HG02623 (cell line): ENCODE measurements at regions not wholly inside any gene's neighbourhood (a gene's known extent, or its start where the extent isn't known, plus 50 kb on each side); places are given as distances from the start of the nearest gene placed in this dataset.

Source experiments
- ATAC-seq: cut with Tn5 transposase; IDR thresholded peaks from one replicate; pipeline ENCODE4 v1.9.1; 2021; ENCODE audit warnings: moderate library complexity; ENCODE audit not compliant: unreplicated experiment

DNA sequence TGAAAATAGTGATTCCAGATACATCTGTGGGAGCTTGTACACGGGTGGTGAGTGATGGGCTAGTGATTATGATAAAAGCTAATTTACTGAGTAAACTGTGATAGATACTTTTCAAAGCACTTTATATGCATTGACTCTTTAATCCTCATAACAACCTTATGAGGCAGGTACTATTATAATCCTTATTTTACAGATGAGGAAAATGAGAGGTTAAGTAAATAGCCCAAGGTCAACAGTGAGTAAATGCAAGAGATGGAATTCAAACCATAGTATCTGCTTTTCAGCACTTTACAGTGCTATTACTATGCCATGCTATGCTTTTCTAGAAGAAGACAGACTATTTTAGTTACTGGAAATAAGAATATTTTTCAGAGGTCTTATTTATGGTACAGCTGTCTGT is 320.9 kb upstream of the CITED2 start:
- no peak for ATAC-seq

DNA sequence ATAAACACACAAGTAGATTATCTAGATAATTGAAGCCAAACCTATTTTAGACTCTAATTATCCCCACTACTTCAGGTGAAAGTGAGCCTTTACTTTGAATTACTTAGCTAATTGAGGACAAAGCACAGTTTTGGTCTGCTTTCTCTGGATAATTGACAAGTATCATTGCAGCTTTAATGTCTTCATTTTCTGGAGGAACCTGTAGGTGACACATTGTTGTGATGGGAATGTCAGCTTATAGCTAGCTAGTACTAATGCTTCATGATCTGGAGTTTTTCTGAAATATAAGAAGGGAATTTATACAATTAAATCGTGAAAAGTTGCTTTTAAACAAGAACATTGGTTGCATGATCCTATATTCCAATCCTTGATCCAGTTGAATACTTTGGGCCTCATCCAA is 319.3 kb upstream of the CITED2 start:
- no peak for ATAC-seq

DNA sequence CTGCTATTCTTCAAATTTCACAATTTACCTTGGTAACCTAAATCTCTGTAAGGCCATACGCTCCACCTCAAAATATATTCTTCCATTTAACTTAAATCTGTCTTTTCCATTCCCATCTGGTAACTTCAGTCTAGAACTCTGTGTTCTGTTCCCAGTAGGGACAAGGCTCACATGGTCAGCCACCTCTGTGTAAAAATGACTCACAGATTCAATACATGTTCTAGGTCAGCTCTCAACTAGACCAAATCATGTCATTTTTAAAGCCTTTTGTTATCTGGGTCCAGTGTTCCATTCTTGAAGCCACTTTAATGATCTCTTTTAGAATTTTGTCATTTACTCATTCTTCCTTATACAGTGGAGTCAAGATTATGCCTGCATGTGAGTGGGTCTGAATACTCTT is 315.6 kb upstream of the CITED2 start:
- ATAC-seq: no peak

DNA sequence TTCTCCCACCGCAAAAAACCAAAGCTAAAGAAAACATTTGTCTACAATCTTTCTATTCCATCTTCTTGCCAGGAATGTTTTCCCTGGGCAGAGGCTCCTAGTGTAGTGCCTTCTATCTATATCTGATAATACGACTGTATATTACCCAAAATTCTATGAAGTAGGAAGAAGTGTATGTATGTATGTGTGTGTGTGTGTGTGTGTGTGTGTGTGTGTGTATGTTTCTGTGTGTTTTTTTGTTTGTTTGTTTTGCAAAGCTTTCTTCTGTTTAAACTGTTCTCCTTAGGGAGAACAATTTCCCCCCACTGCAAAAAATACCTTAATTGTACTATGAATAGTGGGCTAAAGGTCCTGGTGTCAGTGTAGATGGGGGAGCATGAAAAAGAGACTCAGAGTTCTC is 312.6 kb upstream of the CITED2 start:
- ATAC-seq: no peak

DNA sequence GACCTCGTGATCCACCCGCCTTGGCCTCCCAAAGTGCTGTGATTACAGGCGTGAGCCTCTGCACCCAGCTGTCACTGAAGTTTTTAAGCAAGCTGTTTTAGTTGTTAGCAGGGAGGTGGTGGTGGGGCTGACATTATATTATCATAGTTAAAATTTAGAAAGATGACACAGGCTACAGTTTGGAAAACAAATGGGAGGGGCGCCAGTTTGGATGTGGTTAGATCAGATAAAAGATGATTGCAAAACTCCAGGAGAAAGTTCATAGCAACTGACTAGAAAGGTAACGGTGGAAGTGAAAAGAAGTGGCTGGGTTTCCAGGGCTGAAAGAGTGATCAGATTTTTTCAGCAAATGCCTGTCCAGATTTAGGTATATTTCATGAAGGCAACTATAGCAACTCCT is 311.9 kb upstream of the CITED2 start:
- no peak for ATAC-seq

DNA sequence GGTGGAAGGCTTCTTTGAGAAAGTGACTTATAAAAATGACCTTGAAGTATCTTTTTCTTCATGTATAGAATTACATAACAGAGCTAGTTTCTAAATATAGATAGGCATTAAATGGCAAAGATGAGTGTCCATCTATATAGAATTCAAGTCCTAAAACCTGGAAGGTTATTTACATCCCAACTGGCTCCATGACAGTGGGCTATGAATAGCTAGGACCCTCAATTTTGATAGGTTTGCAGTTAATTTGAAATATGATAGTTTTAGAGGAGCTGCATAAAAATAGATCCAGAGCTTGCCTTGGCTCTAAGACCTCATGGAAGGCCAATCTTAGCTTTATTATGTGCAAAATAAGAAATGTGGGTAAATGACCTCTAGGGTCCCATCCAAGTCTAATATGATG is 310.6 kb upstream of the CITED2 start:
- no peak for ATAC-seq

DNA sequence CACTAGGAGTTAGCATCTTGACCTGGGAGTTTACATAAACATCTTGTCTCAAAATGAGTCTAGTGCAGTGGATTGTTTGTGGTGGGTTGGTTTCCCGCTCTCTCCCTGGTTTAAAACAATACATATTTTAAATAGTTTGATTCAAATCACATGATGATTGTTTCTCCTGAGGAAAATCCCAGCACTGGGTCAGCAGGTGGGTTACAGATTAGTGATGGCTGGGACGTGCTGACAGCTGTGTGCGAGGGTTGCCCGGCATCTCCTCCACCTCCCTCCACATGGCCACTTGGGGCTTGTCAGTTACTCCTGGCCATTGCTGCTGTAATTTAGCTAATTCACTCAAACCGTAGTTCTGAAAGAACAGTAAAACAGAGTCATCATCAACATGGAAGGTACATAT is 306.4 kb upstream of the CITED2 start:
- ATAC-seq: no peak

DNA sequence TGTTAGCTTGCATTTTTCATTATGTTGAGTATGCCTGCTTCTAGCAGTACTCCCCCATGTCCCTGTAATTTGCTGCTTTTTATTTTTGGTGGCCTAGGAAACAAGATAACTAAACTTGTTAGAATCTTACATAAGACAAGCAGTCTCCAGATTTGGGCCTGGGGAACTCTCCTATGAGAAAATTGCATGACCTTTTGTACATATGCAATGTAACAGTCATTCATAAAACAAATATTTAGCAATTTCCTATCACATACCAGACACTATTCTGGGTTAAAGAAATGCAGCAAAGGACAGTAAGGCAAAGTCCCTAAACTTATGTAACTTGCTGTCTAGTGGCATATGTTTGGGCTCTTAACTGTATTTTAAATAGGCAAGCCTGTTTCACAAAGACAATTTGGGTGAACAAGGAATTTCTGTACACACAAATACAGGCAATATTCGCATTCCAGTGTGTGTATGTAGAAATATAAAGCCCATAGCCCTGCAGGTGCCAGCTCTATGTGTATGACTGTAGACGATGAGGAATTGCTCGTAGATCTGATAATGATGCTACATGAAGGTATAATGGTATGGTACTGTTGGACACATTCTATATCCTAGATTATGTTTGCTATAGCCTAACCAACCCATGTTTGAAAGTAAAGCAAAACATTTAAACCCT is 305.2 kb upstream of the CITED2 start:
- ATAC-seq: no peak

DNA sequence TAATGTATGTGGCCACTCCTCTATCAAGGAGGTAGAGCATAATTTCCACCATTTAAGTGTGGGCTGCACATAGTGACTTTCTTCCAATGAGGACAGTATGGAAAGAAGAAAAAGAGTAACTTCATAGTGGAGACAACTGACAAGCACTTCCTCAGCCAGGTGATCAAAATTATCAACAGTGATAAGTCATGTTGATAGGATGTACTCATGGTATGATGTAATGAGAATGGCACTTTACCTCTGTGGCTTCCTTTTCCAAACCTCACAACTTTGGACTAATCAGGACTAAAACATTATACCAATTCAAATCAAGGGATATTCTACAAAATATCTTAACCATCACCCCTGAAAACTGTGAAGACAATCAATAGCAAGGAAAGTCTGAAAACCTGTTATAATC is 302.3 kb upstream of the CITED2 start:
- no peak for ATAC-seq

DNA sequence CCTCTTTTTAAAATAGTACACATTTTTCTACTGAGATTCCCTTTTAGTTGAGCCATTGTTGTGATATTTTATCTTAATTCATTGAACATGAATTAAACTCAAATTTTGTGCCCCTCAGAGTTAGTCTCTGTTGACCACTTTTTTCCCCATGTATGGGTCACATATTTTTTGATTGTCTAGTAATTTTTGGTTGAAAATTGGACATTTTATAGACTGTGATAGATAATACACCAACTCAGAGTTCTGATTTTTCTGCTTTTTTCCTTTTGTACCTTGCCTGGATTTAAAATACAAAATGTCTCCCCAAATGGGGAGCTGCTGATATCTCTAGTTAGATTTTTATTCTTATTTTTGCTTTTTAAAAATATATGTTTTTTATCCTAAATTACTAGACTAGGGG is 291.8 kb upstream of the CITED2 start:
- ATAC-seq: no peak

DNA sequence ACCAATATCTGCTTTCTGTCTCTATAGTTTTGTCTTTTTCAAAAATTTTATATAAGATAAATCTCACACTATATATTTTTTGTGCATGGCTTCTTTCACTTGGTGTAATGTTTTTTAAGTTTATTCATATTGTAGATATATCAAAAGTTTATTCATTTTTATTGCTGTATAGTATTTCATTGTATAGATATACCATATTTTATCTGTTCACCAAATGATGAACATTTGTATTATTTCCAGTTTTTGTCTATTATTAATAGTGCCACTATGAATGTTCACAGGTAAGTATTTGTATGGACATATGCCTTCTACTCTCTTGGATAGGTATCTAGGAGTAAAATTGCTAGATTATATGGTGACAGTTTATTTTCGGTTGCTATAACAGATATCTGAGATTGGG is 289.5 kb upstream of the CITED2 start:
- no peak for ATAC-seq

DNA sequence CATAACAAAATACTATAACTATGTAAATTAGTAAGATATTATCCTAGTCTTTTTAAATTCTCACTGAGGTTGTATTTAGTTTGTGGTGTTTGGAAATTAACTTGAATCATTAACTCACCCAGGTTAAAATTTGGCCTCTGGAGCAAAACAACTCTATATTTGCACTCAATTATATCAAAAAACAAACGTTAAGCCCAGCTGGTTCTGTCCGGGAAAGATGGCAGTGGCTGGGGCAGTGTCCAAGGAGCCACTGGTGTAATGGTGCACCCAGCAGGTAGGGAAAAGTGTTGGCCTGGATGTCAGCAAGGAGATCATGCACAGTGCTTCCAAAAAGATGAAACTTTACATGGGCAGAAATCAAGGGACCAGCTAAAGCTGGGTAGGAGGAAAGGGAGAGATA is 285.3 kb upstream of the CITED2 start:
- no peak for ATAC-seq

DNA sequence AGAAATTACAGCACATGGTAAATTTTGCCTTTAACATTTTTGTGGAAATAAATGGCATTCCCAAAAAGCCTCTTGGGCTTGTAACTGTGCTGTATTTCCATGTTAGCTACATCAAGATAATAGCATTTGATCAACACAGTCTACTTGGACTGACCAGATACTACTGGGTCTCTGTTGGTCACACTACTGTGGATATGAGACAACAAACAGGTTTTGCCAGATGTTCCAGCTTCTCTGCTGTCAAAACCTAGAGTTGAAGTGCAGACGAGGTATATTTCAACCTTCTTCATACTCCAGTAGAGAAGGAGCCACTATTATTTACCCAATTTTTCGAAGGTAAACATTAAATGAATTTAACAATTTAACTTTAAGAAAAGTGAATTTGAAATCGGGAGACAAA is 284.7 kb upstream of the CITED2 start:
- no peak for ATAC-seq

DNA sequence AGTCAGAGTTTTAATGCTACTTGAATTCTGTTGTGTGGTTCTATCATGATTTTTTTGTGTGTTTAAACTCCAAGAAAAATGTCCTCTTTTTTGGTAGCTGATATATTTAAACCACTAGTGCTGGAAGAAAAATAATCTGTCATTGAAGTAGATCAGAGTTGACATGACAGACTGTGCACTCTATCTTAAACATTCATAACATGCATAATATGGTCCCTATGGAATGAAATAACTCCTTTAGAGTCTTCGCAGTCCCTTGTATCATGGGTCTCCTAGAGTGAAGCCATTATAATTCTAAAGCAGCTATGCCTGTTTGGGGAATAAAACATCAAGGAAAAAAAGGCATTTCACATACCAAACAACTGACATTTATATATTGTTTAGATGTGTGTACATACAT is 282.7 kb upstream of the CITED2 start:
- no peak for ATAC-seq

DNA sequence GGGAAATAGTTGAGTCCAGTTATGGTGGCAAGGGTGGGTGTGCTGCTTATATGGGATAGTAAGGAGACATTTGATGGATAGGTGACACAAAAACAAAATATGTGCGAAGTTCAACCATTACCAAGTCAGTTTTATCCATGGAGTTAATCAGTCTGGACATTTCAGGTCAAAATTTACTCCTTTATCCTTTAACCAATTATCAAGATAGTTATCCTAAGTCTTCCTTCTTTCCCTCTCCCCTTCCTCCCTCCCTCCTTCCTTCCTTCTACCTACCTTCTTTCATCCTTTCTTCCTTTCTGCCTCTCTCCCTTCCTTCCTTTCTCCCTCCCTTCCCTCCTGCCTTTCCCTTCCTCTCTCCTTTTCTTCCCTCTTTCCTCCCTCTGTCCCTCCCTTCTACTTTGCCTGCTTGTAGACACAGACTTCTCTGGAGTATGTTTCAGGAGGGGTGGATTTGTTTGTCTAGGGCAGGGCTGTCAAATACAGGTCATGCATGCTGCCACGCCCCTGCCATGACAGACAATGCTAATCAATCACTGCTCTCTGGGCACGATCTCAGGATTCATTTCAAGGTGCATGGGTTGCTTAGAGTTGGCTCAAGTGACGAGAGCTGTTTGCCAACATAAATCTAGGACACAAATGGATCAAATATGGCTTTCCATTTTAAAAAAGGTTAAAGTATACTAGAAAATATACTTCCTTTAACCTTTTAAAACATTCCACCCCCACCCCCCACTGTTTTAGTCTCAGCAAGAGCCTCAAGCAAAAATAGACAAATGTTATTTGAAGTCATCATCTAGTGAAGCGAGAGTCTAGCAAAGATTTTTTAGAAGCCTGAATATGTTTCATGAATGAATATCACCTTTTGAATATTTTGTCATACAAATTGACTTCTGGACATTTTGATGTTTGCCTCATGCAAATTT is 281.6 kb upstream of the CITED2 start:
- no peak for ATAC-seq

DNA sequence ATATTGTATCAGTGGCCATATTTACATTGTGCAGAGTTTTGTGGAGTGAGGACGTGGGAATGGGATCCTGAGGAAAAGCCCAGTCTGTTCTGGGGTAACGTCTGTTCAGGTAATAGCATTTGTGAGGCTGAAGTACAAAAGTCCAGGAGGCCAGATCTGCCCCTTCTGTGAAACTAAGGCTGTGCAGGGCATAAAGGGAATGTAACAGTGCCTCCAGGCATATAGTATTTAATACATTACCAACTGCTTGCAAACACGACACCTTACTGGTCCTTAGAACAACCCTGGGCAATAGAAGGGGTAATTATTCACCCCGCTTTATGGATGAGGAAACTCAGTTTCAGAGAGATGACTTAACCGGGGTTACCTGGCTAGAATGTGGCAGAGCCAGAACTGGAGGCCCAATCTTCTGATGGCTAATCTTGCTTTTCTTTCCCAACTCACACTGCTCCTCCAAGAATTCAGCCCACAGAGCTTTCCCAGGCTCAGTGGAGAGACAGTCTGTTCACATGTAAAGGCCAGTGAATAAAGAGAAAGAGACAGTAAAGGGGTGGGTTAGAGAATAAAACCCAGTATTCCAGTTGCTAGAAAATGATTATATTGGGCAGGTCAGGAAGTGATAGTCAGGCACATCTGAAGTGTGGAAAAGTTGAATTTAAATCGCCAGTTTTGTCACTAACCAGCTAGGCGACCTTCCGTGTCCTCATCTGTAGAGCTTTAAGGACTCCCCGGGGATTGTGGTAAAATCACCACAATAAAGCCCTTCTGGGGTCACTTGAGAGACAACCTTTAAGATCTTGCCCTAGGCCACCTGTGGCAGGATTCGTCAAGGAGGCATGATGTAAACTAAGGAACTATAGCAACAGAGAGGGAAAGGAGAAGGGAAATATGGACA is 280.7 kb upstream of the CITED2 start:
- no peak for ATAC-seq

DNA sequence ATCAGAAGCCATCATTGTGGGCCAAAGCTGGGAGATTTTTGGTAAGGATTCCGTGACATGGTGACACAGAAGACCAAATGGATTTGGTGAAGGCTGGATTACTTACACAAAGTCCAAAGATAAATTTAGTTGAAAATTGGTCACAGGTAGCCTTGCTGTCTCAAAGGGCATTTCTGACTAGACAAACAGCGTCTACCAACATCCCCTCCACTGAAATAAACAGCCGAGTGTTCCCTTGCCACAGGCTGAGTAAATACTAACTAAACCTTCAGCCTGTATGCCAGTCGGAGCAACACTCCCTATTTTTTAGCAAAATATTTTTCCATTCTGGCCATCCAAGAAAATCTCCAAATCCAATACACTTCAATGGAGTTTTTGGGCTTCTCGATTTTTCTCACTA is 279.9 kb upstream of the CITED2 start:
- ATAC-seq: no peak

DNA sequence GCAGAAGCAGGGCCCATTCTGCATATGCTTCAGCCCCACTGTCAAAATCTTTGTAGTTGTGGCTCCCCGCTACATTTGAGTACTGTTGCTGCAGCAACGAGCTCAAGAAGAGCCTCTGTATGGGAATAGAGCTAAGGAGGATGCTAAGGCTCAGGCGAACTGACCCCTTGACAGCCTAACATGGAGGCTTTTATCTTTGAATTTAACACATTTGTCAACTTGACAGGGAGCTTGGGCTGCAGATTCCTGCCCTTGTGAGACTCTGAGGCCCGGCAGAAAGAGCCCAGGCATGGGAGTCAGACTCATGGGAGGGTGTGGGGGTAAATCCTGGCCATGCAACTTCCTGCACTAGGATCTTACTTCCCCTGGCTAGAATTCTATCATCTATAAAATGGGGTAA is 278.7 kb upstream of the CITED2 start:
- ATAC-seq: no peak

DNA sequence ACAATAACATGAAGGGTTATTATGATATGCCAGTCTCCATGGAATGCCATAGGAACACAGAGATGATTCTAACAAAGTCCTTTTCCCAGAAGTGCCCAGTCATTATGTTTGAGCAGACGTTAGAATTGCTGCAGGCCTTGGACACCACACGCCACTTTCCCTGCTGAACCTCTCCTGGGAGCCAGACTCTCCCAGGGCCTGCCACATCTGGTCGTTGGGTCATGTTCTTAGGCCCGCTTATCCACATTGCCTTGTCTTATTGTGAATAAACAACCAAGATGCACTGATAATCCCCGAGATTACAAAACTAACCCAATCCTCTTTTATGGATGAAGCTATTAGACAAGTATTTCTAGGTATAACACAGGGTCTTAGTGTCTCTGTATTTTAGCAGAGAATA is 276.5 kb upstream of the CITED2 start:
- ATAC-seq: no peak

DNA sequence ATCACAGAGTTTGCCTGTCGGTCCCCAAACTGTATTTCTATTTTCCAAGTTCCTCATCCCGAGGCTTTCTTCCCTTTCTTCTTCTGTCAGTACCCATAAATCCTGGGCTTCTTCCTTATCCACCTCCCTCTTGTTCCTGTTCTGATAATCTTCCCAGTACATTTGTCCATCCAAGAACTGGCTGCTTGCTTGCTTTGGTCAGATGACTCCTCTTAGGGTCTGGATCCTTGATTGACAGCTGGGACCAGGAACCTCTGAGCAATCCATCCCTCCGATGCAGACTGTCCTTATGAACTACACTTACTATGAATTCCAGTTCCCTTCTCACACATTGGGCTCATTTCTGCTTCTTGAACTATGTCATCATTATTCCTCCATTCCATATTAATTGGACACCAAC is 275.3 kb upstream of the CITED2 start:
- no peak for ATAC-seq

DNA sequence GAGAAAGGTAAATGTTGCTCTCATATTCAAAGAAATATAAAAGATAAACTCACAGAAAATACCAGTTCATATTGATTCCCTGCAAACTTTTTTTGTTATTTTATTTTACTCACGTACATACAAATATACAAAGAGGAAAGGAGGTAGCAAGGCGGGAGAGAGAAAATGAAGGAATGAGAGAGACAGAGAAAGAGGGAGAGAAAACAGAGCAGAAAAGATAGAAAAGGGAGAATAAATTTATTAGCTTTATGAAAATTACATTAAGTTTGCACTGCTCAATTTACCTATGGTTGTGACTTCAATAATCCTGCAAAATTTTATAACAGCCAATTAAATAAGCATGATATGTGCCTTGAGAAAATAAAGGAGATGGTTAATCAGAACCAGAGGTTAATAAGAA is 274.7 kb upstream of the CITED2 start:
- ATAC-seq: no peak
